D721Med (cell line): ENCODE measurements at regions not wholly inside any gene's neighbourhood (a gene's known extent, or its start where the extent isn't known, plus 50 kb on each side); places are given as distances from the start of the nearest gene placed in this dataset.

Experiments used
- DNase-seq: peaks from one replicate; pipeline ENCODE4 v3.0.0; 2011; ENCODE audit warnings: low spot score; ENCODE audit not compliant: insufficient read length
- FAIRE-seq: peaks from 2 replicates; lab custom pipeline; 2011; peaks lifted over from hg19 to GRCh38; lab: Jason Lieb, UNC
- TF ChIP-seq, protein P1 (sequence below): IDR thresholded peaks from 2 replicates; pipeline ENCODE4 v1.5.1; 2012; ENCODE audit warnings: mild to moderate bottlenecking, control low read depth; ENCODE audit not compliant: insufficient read depth; ENCODE audit errors: missing control alignments

DNA sequence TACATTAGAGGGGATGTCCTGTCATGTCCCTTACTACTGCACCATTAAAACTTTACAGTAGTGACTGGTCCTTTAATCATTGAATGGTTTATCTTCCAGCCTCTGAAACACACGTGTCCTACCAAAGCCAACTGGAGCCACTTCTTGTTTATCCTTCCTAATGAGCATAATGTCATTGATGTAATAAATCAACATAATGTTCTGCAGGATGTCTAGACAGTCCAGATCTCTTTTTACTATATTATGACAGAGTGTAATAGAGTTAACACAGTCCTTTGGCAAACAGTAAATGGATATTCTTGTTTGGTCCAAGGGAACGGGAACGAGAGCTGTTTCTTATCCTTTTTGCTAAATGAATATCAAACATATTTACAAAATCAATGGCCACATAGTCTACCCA lies 88.1 kb upstream of the PTPRD start:
- TF ChIP-seq, protein P1, sequence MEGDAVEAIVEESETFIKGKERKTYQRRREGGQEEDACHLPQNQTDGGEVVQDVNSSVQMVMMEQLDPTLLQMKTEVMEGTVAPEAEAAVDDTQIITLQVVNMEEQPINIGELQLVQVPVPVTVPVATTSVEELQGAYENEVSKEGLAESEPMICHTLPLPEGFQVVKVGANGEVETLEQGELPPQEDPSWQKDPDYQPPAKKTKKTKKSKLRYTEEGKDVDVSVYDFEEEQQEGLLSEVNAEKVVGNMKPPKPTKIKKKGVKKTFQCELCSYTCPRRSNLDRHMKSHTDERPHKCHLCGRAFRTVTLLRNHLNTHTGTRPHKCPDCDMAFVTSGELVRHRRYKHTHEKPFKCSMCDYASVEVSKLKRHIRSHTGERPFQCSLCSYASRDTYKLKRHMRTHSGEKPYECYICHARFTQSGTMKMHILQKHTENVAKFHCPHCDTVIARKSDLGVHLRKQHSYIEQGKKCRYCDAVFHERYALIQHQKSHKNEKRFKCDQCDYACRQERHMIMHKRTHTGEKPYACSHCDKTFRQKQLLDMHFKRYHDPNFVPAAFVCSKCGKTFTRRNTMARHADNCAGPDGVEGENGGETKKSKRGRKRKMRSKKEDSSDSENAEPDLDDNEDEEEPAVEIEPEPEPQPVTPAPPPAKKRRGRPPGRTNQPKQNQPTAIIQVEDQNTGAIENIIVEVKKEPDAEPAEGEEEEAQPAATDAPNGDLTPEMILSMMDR: no peak
- FAIRE-seq (no peak), DNase-seq (no peak)

DNA sequence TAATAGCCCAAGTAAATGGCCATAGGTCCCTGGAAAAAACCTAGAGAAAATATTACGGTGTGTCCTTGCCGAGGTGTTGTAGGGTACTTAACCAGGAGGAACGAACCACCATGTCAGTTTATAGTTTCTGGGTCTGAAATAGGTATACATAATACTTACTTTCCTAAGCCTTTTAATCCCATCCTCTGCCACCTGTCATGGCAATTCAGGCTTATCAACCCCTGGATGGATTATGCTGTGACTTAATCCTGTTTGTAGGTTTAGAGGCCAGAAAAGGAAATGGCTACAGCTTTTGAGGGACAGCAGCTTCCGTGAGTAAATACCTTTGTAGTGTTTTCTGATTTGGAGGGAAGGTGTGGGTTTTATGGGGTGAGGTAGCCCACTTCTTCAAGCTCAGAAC lies 89.1 kb upstream of the PTPRD start:
- DNase-seq (no peak), FAIRE-seq (peak; percentile 91)

DNA sequence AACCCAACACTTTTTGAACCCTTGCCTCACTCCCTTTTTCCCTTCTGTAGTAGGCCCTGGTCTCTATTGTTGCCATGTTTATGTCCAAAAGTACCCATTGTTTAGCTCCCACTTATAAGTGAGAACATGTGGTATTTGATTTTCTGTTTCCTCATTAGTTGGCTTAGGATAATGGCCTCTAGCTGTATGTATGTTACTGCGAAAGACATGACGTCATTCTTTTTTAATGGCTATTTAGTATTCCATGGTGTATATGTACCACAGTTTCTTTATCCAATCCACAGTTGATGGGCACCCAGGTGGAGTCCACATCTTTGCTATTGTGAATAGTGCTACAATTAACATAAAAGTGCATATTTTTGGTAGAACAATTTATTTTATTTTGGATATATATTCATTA lies 90.3 kb upstream of the PTPRD start:
- TF ChIP-seq, protein P1: no peak
- no peak for FAIRE-seq
- no peak for DNase-seq

More for the DNA sequence above, 89.1 kb upstream of the PTPRD start:
- TF ChIP-seq, protein P1: no peak

DNA sequence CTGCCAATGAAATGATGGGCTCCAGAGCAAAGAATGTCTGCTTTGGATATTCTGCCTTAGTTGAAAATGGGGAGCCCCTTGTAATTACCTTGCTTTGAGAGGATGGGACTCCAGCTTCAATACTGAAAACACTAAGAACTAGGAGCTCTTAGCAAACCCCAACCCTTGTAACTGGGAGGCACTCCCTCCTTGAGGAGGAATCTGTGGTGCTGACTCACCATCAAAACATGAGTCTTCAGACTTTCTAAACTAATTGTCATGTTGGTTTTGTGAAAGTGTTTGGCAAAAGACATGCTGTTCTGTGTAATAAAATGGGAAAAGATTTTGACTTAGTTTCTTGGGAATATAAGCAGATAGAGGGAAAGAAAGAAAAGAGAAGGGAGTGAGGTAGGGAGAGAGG lies 91.9 kb upstream of the PTPRD start:
- DNase-seq: no peak
- no peak for FAIRE-seq
- TF ChIP-seq, protein P1: no peak

DNA sequence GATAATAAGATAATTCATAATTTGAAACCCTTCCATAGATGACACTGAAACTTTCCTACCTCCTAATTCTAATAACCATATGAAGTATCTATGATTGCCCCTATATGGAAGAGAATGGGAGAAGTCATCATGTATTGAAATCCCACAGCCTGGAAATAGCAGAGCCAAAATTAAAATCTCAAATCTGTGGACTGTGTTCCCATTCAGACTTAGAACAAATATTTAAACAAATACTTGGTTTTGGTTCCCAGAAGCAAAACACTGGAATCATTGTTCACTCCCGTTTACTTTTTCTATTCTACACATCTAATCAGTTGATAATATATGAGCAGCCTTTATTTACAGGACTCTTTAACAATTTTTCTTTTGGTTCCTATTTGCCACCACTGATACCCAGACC lies 92.6 kb upstream of the PTPRD start:
- TF ChIP-seq, protein P1: no peak
- DNase-seq: no peak
- no peak for FAIRE-seq

DNA sequence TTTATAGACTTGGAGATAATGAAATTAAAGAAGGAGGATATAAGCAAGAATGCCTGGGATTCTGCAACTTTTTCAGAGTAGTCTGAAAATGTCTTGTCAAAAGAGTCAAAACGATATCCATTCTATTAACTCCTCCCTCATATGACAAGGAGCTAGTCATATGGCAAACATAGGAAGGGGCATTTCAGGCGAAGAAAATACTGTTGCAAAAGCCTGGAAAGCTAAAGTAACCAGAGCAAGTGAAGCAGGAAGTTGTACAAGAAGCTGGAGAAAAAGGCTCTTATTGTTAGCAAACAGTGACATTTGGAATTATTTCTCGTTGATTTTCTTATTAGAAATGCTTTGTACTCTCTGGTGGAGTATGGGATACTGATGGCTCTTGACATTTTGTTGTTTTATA lies 94.0 kb upstream of the PTPRD start:
- DNase-seq: no peak
- TF ChIP-seq, protein P1: no peak
- FAIRE-seq: no peak

DNA sequence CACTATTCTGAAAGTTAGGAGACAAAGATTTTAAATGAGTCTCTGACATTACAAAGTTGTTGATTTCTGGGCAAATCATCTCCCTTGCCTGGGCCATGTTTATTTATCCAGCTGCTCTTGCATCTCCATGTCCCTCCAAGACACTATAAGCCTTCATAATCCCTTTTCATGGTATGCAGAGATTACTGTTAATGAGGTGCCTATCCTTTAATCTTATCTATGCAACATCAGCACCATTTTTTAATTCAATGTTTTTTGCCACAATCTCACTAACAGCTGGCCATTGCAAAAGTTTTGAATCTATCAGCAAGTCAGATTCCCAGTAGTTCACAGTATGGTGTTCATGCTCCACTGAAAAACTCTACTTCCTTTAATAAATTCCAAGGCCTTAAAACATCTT lies 108.5 kb upstream of the PTPRD start:
- FAIRE-seq (peak; percentile 82), DNase-seq (no peak)
- TF ChIP-seq, protein P1: no peak
